C4-2B (cell line): ENCODE measurements at regions not wholly inside any gene's neighbourhood (a gene's known extent, or its start where the extent isn't known, plus 50 kb on each side); places are given as distances from the start of the nearest gene placed in this dataset.

Source experiments
- H3K27ac ChIP-seq: fragments of 450-650 bp; 2 replicates; pipeline ENCODE4 v1.5.1; 2017
- ZFX ChIP-seq: fragments of 450-650 bp; IDR thresholded peaks from 2 replicates; pipeline ENCODE4 v1.6.1; 2017
- TF ChIP-seq, protein P1 (sequence below): fragments of 450-650 bp; conservative IDR thresholded peaks from 2 replicates; pipeline ENCODE4 v1.5.1; 2017; ENCODE audit warnings: mild to moderate bottlenecking

DNA sequence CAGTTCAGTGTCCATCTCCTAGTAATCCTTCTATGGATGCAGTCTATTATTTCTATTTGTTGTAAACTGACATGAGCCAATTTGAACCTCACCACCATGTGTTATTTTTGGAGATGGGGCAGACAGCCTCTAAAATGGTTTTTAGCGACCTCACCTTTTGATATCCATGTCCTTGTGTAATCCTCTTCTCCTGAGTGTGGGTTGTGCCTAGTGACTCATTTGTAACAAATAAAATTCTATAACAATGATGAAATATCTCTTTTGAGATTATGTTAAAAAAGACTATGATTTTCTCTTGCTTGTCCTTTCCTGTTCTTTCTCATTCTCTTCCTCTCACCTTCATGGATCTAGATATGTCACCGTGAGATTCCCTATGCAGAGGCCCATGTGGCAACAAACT is 554.6 kb upstream of the ANO3 start:
- H3K27ac ChIP-seq = no peak overlapping the region
- TF ChIP-seq ZFX = no peak
- TF ChIP-seq, protein P1, sequence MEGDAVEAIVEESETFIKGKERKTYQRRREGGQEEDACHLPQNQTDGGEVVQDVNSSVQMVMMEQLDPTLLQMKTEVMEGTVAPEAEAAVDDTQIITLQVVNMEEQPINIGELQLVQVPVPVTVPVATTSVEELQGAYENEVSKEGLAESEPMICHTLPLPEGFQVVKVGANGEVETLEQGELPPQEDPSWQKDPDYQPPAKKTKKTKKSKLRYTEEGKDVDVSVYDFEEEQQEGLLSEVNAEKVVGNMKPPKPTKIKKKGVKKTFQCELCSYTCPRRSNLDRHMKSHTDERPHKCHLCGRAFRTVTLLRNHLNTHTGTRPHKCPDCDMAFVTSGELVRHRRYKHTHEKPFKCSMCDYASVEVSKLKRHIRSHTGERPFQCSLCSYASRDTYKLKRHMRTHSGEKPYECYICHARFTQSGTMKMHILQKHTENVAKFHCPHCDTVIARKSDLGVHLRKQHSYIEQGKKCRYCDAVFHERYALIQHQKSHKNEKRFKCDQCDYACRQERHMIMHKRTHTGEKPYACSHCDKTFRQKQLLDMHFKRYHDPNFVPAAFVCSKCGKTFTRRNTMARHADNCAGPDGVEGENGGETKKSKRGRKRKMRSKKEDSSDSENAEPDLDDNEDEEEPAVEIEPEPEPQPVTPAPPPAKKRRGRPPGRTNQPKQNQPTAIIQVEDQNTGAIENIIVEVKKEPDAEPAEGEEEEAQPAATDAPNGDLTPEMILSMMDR = no peak

DNA sequence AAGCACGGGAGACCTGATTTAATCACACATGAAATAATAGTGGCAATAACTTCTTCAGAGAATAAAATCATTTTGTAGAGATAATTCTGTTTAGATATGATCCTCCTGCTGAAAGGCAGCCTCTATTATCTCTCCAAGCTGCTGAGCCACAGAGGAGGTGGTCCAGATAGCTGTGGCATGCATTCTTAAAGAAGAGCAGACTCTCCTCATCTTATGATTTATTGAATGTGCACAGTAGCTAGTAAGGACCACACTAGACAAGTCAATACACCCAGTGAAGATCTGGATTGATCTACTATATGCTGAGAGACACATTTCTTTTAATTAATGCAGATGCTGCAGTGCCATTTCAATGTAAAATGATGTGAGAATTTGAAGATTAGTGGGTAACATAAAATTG is 552.9 kb upstream of the ANO3 start:
- TF ChIP-seq, protein P1 = no peak
- no peak for TF ChIP-seq ZFX
- no peak overlapping the region for H3K27ac ChIP-seq

DNA sequence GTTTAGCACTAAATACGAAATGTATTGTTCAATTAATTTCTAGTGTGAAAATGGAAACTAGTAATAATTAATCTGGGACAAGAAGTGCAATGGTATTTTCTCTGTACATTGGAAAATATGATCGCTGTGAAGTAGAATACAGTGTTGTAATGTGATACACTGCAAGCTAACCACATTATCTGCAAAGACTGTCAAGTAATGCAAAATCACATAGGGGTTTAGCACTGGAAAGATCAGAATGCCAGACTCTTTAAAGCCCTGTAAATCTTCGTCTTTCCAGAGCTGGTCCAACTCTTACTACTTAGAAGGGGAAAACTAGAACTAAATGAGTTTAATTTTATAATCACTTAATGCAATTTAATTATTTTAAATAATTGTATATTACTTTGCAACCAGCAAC is 544.5 kb upstream of the ANO3 start:
- no peak overlapping the region for H3K27ac ChIP-seq
- no peak for TF ChIP-seq ZFX
- TF ChIP-seq, protein P1 = no peak

DNA sequence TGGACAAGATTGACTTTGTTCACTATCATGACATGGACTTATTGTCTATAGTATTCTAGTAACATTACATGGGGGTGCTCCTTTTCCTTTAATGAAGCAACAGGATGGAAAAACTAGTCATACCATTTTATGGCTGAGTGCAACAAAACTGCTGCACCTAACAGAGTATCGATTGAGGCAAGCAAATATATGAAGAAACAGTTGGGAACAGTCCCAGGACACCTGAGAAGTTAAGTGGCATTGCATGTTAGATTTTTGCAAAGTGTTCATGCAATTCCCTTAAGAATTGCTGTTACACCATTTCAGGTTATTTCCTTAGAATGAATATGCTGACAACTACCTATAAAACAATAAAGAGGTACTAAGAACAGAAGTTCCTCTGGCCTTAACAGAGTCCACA is 541.5 kb upstream of the ANO3 start:
- no peak for TF ChIP-seq ZFX
- TF ChIP-seq, protein P1 = no peak
- H3K27ac ChIP-seq = no peak overlapping the region

DNA sequence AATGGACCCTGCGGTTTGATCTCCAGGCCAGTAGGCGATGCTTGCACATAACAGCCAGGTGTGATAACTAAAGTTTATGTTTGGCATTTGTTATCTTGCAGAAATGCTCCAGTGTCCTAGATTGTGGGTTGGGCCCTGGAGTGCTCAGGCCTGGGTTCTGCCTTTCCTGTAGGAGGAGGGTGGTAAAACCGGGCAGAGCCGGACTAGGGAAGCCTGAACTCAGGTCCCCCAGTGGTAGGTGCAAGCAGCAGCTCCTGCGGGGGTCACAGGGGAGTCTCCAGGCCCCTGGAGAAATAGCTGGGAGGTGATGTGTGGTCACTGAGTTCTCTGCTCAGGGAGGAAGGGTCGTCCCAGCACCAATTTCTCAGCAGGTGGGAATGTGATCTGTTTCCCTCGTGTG is 538.3 kb upstream of the ANO3 start:
- no peak for TF ChIP-seq ZFX
- TF ChIP-seq, protein P1 = no peak
- H3K27ac ChIP-seq = no peak overlapping the region

DNA sequence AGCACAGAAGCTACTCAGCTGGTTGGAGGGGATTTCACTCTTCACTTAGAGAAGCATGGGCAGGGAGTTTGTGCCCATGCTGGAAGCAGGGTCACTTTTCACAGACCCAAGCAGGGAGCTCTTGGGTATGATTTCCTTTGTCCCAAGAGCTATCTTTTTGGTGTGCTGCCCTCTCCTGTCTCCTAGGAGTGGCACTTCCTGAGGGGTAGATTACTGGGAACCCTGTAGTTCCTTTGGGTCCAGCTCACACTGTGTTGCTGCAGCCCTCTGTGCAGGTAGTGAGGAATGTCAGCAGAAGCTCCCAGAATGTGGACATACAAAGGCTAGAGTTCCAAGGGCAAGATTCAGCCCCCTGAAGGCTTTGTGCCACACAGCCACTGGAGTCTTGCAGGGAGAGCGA is 537.1 kb upstream of the ANO3 start:
- TF ChIP-seq, protein P1 = no peak
- TF ChIP-seq ZFX = no peak

DNA sequence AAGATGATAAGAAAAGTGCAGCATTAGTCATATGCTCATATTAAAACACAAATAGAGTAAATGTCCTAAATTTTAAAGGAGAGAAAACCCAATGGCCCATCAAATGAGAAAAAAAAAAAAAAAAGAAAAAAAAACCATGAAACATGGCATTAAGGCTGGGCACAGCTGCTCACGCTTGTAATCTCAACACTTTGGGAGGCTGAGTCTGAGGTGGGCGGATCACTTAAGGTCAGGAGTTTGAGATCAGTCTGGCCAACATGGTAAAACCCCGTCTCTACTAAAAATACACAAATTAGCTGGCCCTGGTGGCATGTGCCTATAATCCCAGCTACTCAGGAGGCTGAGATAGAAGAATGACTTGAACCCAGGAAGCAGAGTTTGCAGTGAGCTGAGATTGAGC is 515.5 kb upstream of the ANO3 start:
- no peak for TF ChIP-seq ZFX
- TF ChIP-seq, protein P1 = no peak
- no peak overlapping the region for H3K27ac ChIP-seq

More for the DNA sequence above, 537.1 kb upstream of the ANO3 start:
- H3K27ac ChIP-seq = no peak overlapping the region
